ENCODE measurements at regions not wholly inside any gene's neighbourhood (a gene's known extent, or its start where the extent isn't known, plus 50 kb on each side); places are given as distances from the start of the nearest gene placed in this dataset.

- no peak for DNase-seq
Observed at GRCh38 chr13:99027661-99028425, 50.0 kb upstream of the DOCK9 start.

GRCh38 chr13:99028890-99029289 is 51.0 kb upstream of the DOCK9 start:
- DNase-seq, result no peak

GRCh38 chr13:99029576-99029975 is 51.7 kb upstream of the DOCK9 start:
- no peak for DNase-seq

GRCh38 chr13:99030326-99030725 is 52.5 kb upstream of the DOCK9 start:
- DNase-seq, result no peak

GRCh38 chr13:99031832-99032231 is 54.0 kb upstream of the DOCK9 start:
- no peak for DNase-seq

GRCh38 chr13:99033814-99034213 is 56.0 kb upstream of the DOCK9 start:
- no peak for DNase-seq

- DNase-seq, result no peak
Observed at GRCh38 chr13:99034333-99035085, 56.6 kb upstream of the DOCK9 start.

- DNase-seq, result no peak
Observed at GRCh38 chr13:99035715-99036114, 57.9 kb upstream of the DOCK9 start.

GRCh38 chr13:99037756-99038155 is 59.9 kb upstream of the DOCK9 start:
- no peak for DNase-seq

- no peak for DNase-seq
Observed at GRCh38 chr13:99039718-99040280, 61.9 kb upstream of the DOCK9 start.

GRCh38 chr13:99040536-99041131 is 62.8 kb upstream of the DOCK9 start:
- DNase-seq, result no peak

GRCh38 chr13:99041337-99041736 is 63.5 kb upstream of the DOCK9 start:
- no peak for DNase-seq

GRCh38 chr13:99041788-99042187 is 63.9 kb upstream of the DOCK9 start:
- no peak for DNase-seq

GRCh38 chr13:99042521-99043250 is 64.8 kb upstream of the DOCK9 start:
- no peak for DNase-seq

- DNase-seq, result no peak
Observed at GRCh38 chr13:99043831-99044231, 66.0 kb upstream of the DOCK9 start.

- no peak for DNase-seq
Observed at GRCh38 chr13:99044764-99045163, 66.9 kb upstream of the DOCK9 start.

GRCh38 chr13:99045396-99045795 is 67.5 kb upstream of the DOCK9 start:
- no peak for DNase-seq

- DNase-seq, result no peak
Observed at GRCh38 chr13:99046851-99047250, 69.0 kb upstream of the DOCK9 start.

GRCh38 chr13:99050983-99051488 is 73.2 kb upstream of the DOCK9 start:
- DNase-seq, result no peak

- DNase-seq, result no peak
Observed at GRCh38 chr13:99051768-99052455, 74.0 kb upstream of the DOCK9 start.

- no peak for DNase-seq
Observed at GRCh38 chr13:99053636-99054233, 75.9 kb upstream of the DOCK9 start.
